Erythroblast (primary cell): ENCODE measurements at regions not wholly inside any gene's neighbourhood (a gene's known extent, or its start where the extent isn't known, plus 50 kb on each side); places are given as distances from the start of the nearest gene placed in this dataset.

Source experiments
- GATA1 ChIP-seq: IDR thresholded peaks from 2 replicates; pipeline ENCODE4 v1.6.1; 2011; ENCODE audit warnings: low read depth, mild to moderate bottlenecking, control low read depth, low read length, moderate library complexity
- POLR2A ChIP-seq: IDR thresholded peaks from 2 replicates; pipeline ENCODE4 v1.6.1; 2011; ENCODE audit warnings: mild to moderate bottlenecking, low read length

GRCh38 chr21:17987382-17988101 lies 168.4 kb upstream of the C21orf91 start:
- TF ChIP-seq POLR2A: no peak
- no peak for TF ChIP-seq GATA1
